GM19025 (cell line): ENCODE measurements at regions not wholly inside any gene's neighbourhood (a gene's known extent, or its start where the extent isn't known, plus 50 kb on each side); places are given as distances from the start of the nearest gene placed in this dataset.

Experiments
- ATAC-seq: cut with Tn5 transposase; IDR thresholded peaks from one replicate; pipeline ENCODE4 v1.9.1; 2021; ENCODE audit warnings: mild to moderate bottlenecking, low read depth, moderate library complexity; ENCODE audit not compliant: unreplicated experiment

GRCh38 chr9:106718936-106719335 is 144.0 kb upstream of the ZNF462 start:
- ATAC-seq, result no peak

- no peak for ATAC-seq
Observed at GRCh38 chr9:106722051-106722753, 140.8 kb upstream of the ZNF462 start.

GRCh38 chr9:106723926-106724325 is 139.0 kb upstream of the ZNF462 start:
- no peak for ATAC-seq

- no peak for ATAC-seq
Observed at GRCh38 chr9:106724566-106724965, 138.4 kb upstream of the ZNF462 start.

GRCh38 chr9:106726070-106726815 is 136.7 kb upstream of the ZNF462 start:
- no peak for ATAC-seq

- ATAC-seq, result no peak
Observed at GRCh38 chr9:106727969-106728368, 135.0 kb upstream of the ZNF462 start.

GRCh38 chr9:106728860-106729259 is 134.1 kb upstream of the ZNF462 start:
- no peak for ATAC-seq

- ATAC-seq, result no peak
Observed at GRCh38 chr9:106731910-106732309, 131.1 kb upstream of the ZNF462 start.

GRCh38 chr9:106733828-106734380 is 129.1 kb upstream of the ZNF462 start:
- ATAC-seq, result no peak

- no peak for ATAC-seq
Observed at GRCh38 chr9:106737516-106737915, 125.5 kb upstream of the ZNF462 start.

- no peak for ATAC-seq
Observed at GRCh38 chr9:106738109-106738508, 124.9 kb upstream of the ZNF462 start.

- ATAC-seq, result no peak
Observed at GRCh38 chr9:106745457-106745856, 117.5 kb upstream of the ZNF462 start.

GRCh38 chr9:106745876-106746275 is 117.1 kb upstream of the ZNF462 start:
- ATAC-seq, result no peak

GRCh38 chr9:106751681-106752080 is 111.3 kb upstream of the ZNF462 start:
- ATAC-seq, result no peak

GRCh38 chr9:106752581-106752980 is 110.4 kb upstream of the ZNF462 start:
- ATAC-seq, result no peak

GRCh38 chr9:106753155-106753671 is 109.8 kb upstream of the ZNF462 start:
- ATAC-seq, result peak; percentile 96

GRCh38 chr9:106755736-106756135 is 107.2 kb upstream of the ZNF462 start:
- ATAC-seq, result no peak

GRCh38 chr9:106757514-106757913 is 105.5 kb upstream of the ZNF462 start:
- no peak for ATAC-seq

GRCh38 chr9:106758911-106759310 is 104.1 kb upstream of the ZNF462 start:
- peak; percentile 87 for ATAC-seq

GRCh38 chr9:106761493-106761892 is 101.5 kb upstream of the ZNF462 start:
- ATAC-seq, result no peak

GRCh38 chr9:106766616-106767015 is 96.3 kb upstream of the ZNF462 start:
- ATAC-seq, result no peak
